ENCODE measurements at regions not wholly inside any gene's neighbourhood (a gene's known extent, or its start where the extent isn't known, plus 50 kb on each side); places are given as distances from the start of the nearest gene placed in this dataset.

DNA sequence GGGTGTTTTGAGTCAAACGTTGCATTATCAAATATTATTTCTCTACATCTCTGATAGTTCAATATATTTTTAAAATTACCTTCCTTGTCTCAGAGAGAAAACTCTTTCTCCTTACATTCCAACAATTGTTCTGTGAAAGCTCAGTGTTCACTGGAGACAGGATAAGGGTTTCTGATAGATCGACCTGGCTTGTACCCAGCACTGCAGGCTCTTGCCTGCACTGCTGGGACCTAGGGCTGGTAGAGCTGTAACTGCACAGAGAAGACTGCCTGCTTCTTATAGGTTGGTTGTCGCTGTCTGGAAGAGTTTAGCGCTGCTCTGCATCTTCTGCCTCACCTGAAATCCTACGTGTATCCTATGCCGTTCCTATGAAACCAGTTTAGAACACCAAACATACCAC, 249.9 kb upstream of the LRTM1 start:
- TF ChIP-seq, protein P1, sequence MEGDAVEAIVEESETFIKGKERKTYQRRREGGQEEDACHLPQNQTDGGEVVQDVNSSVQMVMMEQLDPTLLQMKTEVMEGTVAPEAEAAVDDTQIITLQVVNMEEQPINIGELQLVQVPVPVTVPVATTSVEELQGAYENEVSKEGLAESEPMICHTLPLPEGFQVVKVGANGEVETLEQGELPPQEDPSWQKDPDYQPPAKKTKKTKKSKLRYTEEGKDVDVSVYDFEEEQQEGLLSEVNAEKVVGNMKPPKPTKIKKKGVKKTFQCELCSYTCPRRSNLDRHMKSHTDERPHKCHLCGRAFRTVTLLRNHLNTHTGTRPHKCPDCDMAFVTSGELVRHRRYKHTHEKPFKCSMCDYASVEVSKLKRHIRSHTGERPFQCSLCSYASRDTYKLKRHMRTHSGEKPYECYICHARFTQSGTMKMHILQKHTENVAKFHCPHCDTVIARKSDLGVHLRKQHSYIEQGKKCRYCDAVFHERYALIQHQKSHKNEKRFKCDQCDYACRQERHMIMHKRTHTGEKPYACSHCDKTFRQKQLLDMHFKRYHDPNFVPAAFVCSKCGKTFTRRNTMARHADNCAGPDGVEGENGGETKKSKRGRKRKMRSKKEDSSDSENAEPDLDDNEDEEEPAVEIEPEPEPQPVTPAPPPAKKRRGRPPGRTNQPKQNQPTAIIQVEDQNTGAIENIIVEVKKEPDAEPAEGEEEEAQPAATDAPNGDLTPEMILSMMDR (IDR thresholded peaks at IDR 0.05; ENCODE audit: borderline replicate concordance, extremely low read depth, low read length, poor library complexity, severe bottlenecking): no peak
- no peak for TF ChIP-seq EZH2 (IDR thresholded peaks at IDR 0.05; ENCODE audit: borderline replicate concordance, low read depth, low read length, severe bottlenecking)

Measured in DND-41 (cell line).